NOMO-1 treated with DMSO at 0.1 percent for 48 hours (cell line): ENCODE measurements at regions not wholly inside any gene's neighbourhood (a gene's known extent, or its start where the extent isn't known, plus 50 kb on each side); places are given as distances from the start of the nearest gene placed in this dataset.

Experiments used
- DNase-seq: peaks from one replicate; lab custom pipeline; 2025; ENCODE audit not compliant: unreplicated experiment; lab: John Stamatoyannopoulos, UW

DNA sequence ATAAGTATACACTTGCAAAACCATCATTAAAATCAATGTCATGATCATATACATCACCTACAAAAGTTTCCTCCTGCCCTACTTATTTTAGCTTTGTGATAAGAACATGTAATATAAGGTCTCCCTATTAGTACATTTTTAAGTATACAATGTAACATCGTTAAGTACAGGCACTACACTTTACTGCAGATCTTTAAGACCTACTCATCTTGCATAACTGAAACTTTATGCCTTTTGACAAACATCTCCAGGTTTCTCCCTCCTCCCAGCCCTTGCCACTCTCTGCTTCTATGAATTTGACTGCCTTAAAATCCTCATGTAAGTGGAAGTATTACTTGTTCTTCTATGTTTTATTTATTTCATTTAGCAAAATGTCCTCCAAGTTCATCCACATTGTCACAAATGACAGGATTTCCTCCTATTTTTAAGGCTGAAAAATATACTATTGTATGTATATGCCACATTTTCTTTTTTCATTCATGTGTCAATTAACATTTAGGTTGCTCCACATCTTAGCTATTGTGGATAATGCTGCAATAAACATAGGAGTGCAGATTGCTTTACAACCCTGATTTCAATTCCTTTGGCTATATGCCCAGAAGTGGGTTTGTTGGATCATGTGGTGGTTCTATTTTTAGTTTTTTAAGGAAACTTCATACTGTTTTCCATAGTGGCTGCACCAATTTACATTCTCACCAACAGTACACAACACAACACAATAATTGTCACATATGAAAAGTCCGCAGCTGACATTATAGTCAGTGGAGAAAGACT lies 471.1 kb upstream of the ANO3 start:
- no peak for DNase-seq

DNA sequence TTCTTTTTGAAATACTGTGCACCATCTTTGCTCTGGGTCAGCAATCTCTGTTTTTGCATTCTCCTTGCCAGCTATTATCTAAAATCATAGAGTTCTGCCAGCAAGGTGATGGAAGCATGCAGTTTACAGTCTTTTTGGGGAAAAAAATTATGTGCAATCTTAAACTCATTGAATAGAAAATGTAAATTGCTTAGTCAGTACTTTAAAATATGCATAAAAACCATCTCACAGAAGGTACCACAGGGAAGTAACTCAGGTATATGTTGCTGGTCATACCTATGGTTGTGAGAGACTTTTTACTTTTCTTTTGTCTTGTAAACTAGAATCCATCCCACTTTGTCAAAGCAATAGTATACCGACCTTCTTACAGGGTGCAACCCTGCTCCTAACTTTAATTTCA lies 469.8 kb upstream of the ANO3 start:
- DNase-seq: no peak

DNA sequence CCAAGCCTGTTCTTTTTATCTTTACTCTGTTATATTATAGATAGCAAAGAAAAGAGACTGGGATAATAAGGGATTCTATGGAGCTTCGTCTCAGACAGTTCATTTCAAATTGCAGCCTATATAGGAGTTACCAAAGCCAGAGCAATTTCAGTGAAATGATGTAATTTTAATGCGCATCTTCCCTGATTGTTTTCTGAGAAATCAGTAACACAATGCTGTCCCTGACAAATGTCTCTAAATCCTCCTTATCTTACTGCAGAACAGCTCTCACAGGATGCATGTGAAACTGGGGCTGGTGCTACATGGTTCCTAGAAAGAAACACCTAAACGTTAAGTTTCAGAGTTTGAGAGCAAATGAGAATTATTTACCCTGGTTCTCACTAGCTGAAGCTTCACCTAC lies 467.9 kb upstream of the ANO3 start:
- DNase-seq: no peak

GRCh38 chr11:25876456-25876965 lies 455.4 kb upstream of the ANO3 start:
- DNase-seq: no peak

- no peak for DNase-seq
Measured at GRCh38 chr11:25886036-25886435, 445.9 kb upstream of the ANO3 start.

DNA sequence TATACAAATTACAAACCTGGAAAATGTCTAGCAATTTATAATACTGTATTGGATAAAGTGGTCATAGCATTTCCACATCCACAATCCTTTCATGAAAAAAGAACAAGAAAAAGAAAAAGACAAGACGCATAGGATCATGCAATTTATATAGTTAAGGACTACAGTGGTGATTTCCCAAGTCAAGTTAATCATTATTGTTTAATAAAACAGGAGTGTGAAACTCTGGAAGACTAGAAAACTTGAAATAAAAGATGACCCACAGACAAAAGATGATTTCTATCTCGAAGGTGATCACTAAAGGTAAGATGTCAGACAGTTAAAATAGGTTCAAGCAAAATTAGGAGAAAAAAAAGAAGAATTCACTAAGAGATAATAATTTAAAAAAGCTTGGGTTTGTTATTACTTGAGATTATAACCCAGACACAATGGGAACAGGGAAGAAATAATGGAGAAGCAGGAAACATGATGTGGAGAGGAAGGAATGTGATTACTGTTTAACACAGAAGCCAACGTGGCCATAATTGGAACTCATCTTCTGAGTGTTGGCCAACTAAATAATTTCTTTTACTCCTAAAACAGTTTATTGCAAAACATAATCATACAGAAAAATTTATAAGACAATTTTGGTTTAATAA lies 441.2 kb upstream of the ANO3 start:
- no peak for DNase-seq

- no peak for DNase-seq
Measured at GRCh38 chr11:25891960-25892359, 440.0 kb upstream of the ANO3 start.

- no peak for DNase-seq
Measured at GRCh38 chr11:25899617-25900160, 432.2 kb upstream of the ANO3 start.

DNA sequence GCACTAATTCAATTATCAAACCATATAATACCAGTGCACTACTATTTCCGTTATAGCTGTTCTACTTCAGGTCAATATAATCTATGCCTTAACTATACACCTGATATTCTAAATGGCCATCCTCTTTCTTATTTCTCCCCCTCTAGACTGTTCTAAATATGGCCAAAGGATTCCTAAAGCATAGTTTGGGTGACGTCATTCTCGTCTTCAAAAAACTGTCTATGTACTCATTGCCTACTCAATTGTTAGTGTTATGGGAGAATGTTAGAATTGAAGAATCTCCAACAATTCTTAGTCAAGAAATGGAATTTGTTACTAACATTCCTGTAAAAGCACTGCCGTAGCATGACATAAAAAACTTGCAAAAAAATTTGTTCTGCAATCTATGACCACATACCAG lies 431.1 kb upstream of the ANO3 start:
- DNase-seq: no peak

GRCh38 chr11:25901415-25901814 lies 430.5 kb upstream of the ANO3 start:
- no peak for DNase-seq

DNA sequence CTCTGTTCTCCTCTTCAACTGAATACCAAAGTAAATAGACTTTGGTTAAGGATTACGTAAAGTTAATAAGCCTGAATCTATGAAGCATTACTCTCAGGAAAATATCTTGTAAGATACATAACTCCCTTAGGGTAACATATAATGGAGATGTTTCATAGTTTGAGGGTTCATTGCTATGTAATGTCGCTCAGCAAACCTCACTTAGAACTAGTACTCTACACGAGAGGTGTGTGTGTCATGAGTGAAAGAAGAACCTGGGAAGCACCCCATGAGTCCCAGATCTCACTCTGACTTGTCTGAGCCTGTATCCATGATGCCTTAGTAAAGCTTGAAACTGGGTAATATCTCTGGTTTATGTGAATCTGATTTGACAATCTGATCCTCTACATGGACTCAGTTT lies 429.5 kb upstream of the ANO3 start:
- no peak for DNase-seq

DNA sequence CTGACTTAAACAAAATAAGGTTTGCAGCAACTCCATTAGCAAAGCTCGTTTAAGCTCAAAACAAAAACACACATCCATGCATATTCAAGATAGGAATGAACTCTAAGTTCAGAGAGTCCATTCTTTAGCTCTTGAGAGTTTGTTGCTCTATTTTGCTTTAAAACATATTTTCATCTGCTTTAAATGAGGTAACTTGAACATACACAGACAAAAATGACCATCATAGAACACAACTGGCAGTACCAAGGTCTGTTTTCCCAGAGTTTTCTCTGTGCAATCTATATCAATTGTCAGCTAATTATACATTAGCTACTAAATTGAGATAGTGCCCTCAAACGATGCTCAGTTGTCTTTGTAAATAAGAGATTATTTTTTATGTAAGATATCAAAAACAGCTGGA lies 423.2 kb upstream of the ANO3 start:
- DNase-seq: no peak

GRCh38 chr11:25910086-25910485 lies 421.8 kb upstream of the ANO3 start:
- no peak for DNase-seq

DNA sequence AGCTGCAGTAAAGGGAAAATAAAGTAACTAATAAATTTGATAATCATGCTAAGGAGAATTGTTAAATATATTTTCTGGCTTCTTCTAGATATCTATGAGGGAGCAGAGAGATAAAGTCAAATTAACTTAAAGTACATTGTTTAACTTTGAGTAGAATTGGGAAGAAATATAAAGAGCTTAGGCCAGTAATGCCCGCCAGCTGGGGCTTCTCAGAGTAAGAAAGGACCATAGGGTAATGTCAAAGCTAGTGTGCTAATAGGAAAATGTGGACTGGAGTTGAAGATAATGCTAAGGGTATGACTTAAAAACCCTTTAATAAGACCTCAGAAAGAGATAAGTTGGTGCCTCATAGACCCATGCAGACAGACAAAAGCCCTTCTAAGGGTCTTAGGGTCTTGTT lies 411.6 kb upstream of the ANO3 start:
- DNase-seq: no peak

DNA sequence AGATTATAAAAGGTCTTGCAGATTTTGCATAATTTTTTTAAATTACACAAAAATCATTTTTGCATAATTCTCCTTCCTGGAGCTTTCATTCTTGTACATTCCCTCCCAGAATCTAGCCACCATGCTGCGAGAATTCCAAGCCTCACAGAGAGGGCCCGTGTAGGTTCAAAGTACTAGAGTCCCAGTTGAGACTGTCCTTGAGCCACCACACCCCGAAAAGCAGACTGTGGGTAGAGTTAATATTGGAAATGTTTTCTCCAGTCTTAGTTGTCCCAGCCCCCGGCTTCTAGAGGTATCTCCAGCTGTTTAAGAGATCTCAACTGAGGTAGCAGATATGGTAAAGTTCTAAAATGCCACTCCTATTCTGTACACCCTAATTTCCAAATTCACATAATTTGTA lies 407.3 kb upstream of the ANO3 start:
- DNase-seq: no peak

GRCh38 chr11:25925359-25925758 lies 406.6 kb upstream of the ANO3 start:
- no peak for DNase-seq

DNA sequence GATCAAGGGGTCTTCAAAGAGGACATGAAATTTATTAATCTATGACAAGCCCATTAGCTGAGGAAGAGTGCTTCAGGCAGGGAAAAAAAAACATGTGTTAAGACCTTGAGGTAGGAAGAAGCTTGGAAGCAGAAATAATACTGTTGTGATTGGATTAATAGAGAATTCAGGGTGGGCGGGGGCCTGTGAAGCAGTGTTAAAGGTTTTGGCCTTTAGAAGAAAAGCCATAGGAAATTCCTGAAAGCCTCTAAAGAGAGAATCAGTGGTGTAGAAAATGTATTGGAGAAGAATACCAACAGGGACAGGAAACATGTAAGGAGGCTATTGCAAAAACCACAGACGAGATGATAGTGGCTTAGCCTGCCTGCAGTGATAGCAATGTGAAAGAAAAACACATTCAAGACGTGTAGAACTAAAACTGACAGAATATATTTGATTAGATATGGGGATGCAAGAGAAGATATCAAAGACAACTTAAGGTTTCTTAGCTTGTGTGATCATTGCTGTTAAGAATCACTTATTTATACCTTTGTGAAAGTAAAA lies 404.4 kb upstream of the ANO3 start:
- no peak for DNase-seq

DNA sequence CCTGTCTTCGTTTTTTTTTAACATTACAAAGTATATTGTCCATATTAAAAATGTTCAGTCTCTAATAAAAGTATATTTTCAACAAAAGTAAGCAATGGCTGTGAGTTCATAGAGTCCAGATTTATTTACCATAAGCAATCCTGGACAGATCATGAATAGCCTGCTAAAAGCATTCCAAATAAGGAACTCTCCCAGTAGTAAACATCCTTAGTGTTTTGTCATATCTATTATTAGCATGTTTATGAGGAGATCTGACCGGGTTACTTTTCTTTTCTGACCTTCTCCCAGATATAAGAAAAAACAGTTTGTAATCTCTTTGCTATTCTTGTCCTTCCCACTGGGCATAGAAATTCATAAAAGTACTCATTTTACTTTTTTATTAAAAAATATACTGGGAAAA lies 403.9 kb upstream of the ANO3 start:
- DNase-seq: no peak

GRCh38 chr11:25938952-25939351 lies 393.0 kb upstream of the ANO3 start:
- DNase-seq: no peak

DNA sequence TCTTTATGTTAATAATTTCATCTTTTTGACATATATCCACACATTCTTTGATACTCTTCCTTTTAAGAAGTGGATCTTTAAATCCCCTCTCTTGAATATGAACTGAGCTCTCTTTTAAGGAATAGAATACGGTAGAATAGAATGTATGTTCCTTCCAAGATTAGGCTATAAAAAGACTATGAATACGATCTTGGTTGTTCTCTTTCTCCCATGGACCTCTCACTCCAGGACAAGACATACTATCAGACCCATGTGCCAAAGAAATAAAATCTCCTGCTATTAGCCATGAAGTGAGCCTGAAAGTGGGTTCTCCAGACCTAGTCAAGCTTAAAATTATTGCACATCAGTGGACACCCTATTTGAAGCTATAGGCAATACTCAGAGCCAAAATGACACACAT lies 392.2 kb upstream of the ANO3 start:
- DNase-seq: no peak

DNA sequence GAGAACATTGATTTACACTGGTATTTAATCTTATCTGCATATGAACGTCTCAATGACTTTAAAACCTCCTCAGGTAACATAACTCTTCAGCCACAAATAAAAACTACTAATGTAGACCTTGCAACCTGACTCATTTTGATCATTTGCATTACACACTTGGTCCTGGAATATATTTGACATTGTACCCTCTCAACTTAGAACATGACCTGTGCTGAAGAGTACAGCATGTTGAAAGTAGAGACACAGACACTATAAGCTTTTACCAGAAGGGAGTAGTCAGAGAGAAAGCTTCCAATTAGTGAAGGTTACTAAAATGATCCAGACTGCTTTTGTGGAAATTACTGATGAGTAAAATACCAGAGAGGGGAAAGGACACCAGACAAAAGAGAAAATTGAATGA lies 390.6 kb upstream of the ANO3 start:
- no peak for DNase-seq

DNA sequence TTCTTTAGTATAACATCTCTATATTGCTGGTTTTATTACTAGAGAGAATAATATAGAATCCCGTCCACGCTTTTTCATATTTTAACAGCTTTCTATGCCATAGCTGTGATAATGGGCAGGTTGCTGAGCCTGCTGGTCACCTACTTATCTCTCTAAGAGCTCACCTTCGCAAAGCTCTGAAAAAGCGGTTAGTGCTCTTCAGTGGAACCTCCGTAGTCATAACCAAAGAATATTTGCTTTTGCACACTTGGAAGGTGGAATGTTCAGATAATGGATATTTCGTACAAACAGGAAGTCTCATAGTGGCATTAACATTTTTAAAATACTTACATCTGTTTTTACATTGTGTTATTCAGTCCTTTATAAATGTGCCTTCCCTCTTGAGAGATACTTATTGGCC lies 388.9 kb upstream of the ANO3 start:
- DNase-seq: no peak
